ENCODE measurements at regions not wholly inside any gene's neighbourhood (a gene's known extent, or its start where the extent isn't known, plus 50 kb on each side); places are given as distances from the start of the nearest gene placed in this dataset.

DNA sequence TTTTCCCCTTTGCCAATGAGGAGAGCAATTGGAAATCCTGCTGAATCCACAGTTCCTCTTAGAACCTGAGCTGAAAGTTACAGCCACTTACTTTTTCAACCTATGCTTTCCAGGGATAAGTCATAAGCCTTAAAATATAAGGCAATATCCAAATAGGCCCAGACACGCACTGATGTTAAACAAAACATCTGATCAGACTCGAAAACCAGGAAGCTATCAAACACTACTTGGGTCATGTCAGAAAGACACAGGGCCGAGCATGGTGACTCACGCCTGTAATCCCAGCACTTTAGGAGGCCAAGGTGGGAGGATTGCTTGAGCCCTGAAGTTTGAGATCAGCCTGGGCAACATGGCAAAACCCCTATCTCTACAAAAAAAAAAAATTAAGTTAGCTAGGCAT lies 192.1 kb downstream of the SP3 start:
- TF ChIP-seq POLR2A (IDR thresholded peaks at IDR 0.05) (no peak), EP300 (IDR thresholded peaks at IDR 0.05) (no peak)
- TF ChIP-seq, protein P1, sequence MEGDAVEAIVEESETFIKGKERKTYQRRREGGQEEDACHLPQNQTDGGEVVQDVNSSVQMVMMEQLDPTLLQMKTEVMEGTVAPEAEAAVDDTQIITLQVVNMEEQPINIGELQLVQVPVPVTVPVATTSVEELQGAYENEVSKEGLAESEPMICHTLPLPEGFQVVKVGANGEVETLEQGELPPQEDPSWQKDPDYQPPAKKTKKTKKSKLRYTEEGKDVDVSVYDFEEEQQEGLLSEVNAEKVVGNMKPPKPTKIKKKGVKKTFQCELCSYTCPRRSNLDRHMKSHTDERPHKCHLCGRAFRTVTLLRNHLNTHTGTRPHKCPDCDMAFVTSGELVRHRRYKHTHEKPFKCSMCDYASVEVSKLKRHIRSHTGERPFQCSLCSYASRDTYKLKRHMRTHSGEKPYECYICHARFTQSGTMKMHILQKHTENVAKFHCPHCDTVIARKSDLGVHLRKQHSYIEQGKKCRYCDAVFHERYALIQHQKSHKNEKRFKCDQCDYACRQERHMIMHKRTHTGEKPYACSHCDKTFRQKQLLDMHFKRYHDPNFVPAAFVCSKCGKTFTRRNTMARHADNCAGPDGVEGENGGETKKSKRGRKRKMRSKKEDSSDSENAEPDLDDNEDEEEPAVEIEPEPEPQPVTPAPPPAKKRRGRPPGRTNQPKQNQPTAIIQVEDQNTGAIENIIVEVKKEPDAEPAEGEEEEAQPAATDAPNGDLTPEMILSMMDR (IDR thresholded peaks at IDR 0.05) = no peak

Data from gastroesophageal sphincter (tissue), 3 donors.